Activated T-cell treated with anti-CD3 and anti-CD28 coated beads, Interleukin-2, amount 50 U/mL, for 72 hours (primary cell): ENCODE measurements at regions not wholly inside any gene's neighbourhood (a gene's known extent, or its start where the extent isn't known, plus 50 kb on each side); places are given as distances from the start of the nearest gene placed in this dataset.

ENCODE experiments used
- ATAC-seq, 2 donors: fragments of 150-1000 bp; cut with Tn5 transposase; replicated peaks in 1 of 2; 2 replicates each; pipeline ENCODE4 v1.10.0; 2021; ENCODE audit warnings: moderate library complexity in 2 of 2, mild to moderate bottlenecking in 1 of 2
- DNase-seq, 2 donors: peaks; one replicate each; pipeline ENCODE4 v3.0.0; 2021 to 2022; ENCODE audit warnings: mixed read lengths in 1 of 2
- H3K27ac Mint-ChIP-seq: one replicate; pipeline ENCODE4 v1.8.0; 2022; ENCODE audit warnings: mild to moderate bottlenecking, moderate library complexity, mixed read lengths
- H3K27me3 Mint-ChIP-seq: one replicate; pipeline ENCODE4 v1.8.0; 2022; ENCODE audit warnings: low read depth, mixed read lengths
- H3K36me3 Mint-ChIP-seq, 2 donors: one replicate each; pipeline ENCODE4 v1.8.0; 2022; ENCODE audit warnings: mixed read lengths in 2 of 2, mild to moderate bottlenecking in 1 of 2; ENCODE audit not compliant: insufficient read depth in 2 of 2
- H3K4me1 Mint-ChIP-seq: one replicate; pipeline ENCODE4 v1.8.0; 2022; ENCODE audit warnings: low read depth, mixed read lengths
- H3K4me3 Mint-ChIP-seq, 2 donors: one replicate each; pipeline ENCODE4 v1.8.0; 2022; ENCODE audit warnings: mild to moderate bottlenecking in 2 of 2, mixed read lengths in 2 of 2, moderate library complexity in 2 of 2
- H3K9me3 Mint-ChIP-seq, 2 donors: one replicate each; pipeline ENCODE4 v1.8.0; 2022; ENCODE audit warnings: mixed read lengths in 2 of 2

- H3K9me3 Mint-ChIP-seq = peaks cover 0 to 1% of the 10 kb centered on the region in 2 donors
- DNase-seq = peak; percentile 31 to 51
- H3K4me3 Mint-ChIP-seq = peak overlapping the region in 1 of 2 donors; percentile 40
- peaks cover 59% of the 10 kb centered on the region for H3K27me3 Mint-ChIP-seq
- peak; percentile 96 to 98 for ATAC-seq
- H3K27ac Mint-ChIP-seq = no peak overlapping the region
- H3K4me1 Mint-ChIP-seq = peaks cover 33% of the 10 kb centered on the region
- peaks cover 3 to 5% of the 10 kb centered on the region in 2 donors for H3K36me3 Mint-ChIP-seq
Observed at GRCh38 chr5:148708854-148709253, 54.5 kb upstream of the HTR4 start.

DNA sequence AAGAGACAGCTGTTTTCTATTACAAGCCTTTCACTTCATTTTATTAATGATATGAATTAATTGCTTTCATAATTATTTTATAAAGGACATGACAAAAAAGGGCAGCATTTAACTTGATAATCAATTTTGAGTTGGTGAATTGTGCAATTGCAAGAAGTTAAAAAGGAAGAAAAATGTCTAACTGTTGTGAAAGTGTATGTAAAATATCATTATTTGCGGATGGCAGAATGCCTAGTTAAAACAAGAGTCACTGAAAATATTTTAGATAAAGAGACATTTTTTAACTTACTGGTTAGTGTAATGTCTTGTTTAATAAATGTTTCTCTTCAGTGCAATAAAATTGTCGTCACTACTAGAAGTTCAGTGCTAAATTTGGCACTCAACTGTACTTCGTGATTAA, 57.6 kb upstream of the HTR4 start:
- Mint-ChIP-seq H3K36me3 (peaks cover 3 to 8% of the 10 kb centered on the region in 2 donors), H3K4me1 (peaks cover 41% of the 10 kb centered on the region), H3K4me3 (no peak overlapping the region), H3K27ac (no peak overlapping the region), H3K27me3 (peaks cover 58% of the 10 kb centered on the region), H3K9me3 (no peaks in the 10 kb centered on the region)
- DNase-seq = no peak
- no peak for ATAC-seq

GRCh38 chr5:148713735-148714508, 59.6 kb upstream of the HTR4 start:
- Mint-ChIP-seq H3K27ac (no peak overlapping the region), H3K4me1 (peaks cover 27% of the 10 kb centered on the region), H3K36me3 (peaks cover 3 to 10% of the 10 kb centered on the region in 2 donors), H3K9me3 (no peaks in the 10 kb centered on the region), H3K4me3 (peak overlapping the region in 1 of 2 donors; percentile 8), H3K27me3 (peaks cover 70% of the 10 kb centered on the region)
- ATAC-seq (peak; percentile 47 to 58), DNase-seq (no peak)

DNA sequence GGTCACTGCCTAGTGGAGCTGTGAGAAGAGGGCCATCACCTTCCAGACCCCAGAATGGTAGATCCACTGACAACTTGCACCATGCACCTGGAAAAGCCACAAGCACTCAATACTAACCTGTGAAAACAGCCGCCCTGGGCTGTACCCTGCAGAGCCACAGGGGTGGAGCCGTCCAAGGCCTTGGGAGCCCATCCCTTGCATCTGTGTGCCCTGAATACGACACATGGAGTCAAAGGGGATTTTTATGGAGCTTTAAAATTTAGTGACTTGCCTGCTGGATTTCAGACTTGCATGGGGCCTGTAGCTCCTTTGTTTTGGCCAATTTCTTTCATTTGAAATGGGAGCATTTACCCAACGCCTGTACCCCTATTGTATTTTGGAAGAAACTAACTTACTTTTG, 62.4 kb upstream of the HTR4 start:
- H3K27ac Mint-ChIP-seq = no peak overlapping the region
- no peak for ATAC-seq

DNA sequence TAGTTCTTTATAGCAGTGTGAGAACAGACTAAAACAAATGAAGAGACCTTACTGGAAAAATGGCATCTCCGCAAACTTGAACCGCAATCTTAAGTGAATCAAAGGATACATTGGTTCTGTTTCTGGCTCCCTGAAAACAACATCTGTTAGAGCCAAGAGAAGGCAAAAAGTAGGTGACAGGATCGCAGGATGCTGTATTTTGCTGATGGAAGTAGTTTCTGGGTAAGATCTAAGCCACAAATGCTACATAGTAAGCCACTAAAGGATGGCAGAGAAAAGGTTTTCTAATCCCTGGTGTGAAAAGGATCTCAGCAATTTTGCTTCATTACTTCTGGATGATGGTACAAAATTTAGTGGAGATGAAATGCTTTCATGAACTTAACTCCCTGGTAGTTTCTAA, 63.3 kb upstream of the HTR4 start:
- H3K4me1 Mint-ChIP-seq = peaks cover 18% of the 10 kb centered on the region
- peaks cover 3 to 7% of the 10 kb centered on the region in 2 donors for H3K36me3 Mint-ChIP-seq
- DNase-seq = no peak
- H3K27ac Mint-ChIP-seq = no peak overlapping the region
- H3K27me3 Mint-ChIP-seq = peaks cover 69% of the 10 kb centered on the region
- H3K4me3 Mint-ChIP-seq = no peak overlapping the region
- no peaks in the 10 kb centered on the region for H3K9me3 Mint-ChIP-seq
- no peak for ATAC-seq

More for the DNA sequence above, 62.4 kb upstream of the HTR4 start:
- Mint-ChIP-seq H3K27me3 (peaks cover 75% of the 10 kb centered on the region), H3K4me1 (peaks cover 18% of the 10 kb centered on the region), H3K9me3 (no peaks in the 10 kb centered on the region), H3K4me3 (no peak overlapping the region), H3K36me3 (peaks cover 3 to 7% of the 10 kb centered on the region in 2 donors)
- no peak for DNase-seq

DNA sequence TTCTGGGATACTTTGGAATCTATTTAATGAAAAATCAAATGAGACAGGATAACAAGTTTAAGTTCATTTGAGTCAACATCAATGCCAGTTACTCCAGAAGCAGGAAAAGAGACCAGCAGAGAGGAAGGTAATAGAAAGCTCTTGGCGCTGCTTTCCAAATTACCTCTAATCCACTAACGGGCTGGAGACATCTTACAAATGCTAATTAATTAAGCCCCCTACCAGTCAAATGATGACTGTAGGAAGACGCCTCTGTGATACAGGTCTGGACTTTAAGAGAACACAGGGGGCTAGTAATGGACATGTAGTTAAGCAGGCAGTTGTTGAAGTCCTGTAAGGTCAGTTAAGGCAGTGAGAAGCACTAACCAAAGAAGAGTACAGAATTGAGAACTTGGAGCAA, 65.3 kb upstream of the HTR4 start:
- Mint-ChIP-seq H3K27me3 (peaks cover 82% of the 10 kb centered on the region), H3K9me3 (no peaks in the 10 kb centered on the region), H3K36me3 (peaks cover 3 to 7% of the 10 kb centered on the region in 2 donors), H3K4me3 (no peak overlapping the region), H3K27ac (no peak overlapping the region), H3K4me1 (peaks cover 8% of the 10 kb centered on the region)
- DNase-seq = no peak
- ATAC-seq = no peak

DNA sequence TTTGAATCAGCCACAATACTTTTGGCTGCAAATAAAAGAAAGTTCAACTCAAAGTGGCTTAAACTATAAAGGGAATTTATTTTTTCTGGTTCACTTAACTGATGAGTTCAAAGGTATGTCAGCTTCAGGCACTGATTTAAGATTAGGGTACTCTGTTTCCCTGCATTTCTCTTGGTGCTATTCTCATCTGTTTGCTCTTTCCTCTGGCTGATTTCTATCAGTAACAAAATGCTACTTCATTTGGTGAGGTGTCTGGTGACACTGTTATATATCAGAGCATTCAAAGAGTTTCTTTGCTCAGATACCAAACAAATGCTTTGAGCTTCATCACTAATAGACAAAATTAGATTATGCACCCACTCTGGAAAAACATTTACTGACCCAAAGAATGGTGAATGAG, 65.9 kb upstream of the HTR4 start:
- no peak overlapping the region for H3K4me3 Mint-ChIP-seq

DNA sequence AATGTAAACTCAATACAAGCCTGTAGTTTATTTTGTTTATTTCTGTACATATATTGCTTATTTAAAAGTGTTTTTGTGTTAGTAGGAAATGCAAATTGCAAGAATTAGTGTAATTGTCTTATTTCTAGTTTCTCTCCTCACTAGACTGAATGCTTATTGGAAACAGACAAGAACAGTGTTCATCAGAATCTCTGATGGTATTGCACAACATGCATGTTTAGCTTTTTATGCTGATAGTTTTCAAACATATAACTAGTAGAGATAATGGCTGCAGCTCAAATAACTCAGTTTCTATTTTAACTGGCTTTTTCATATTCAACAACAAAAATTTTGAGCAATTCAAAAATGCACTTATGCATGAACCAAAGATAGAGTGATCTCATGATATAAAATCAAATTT, 68.8 kb upstream of the HTR4 start:
- no peak for ATAC-seq
- Mint-ChIP-seq H3K36me3 (no peaks in the 10 kb centered on the region), H3K9me3 (no peaks in the 10 kb centered on the region), H3K4me3 (no peak overlapping the region), H3K27ac (no peak overlapping the region), H3K4me1 (no peaks in the 10 kb centered on the region), H3K27me3 (peaks cover 58% of the 10 kb centered on the region)
- no peak for DNase-seq

More for the DNA sequence above, 65.9 kb upstream of the HTR4 start:
- no peaks in the 10 kb centered on the region for H3K9me3 Mint-ChIP-seq
- H3K36me3 Mint-ChIP-seq = peaks cover 1 to 2% of the 10 kb centered on the region in 2 donors
- no peak overlapping the region for H3K27ac Mint-ChIP-seq
- peaks cover 82% of the 10 kb centered on the region for H3K27me3 Mint-ChIP-seq
- DNase-seq (no peak), ATAC-seq (no peak)
- H3K4me1 Mint-ChIP-seq = peaks cover 2% of the 10 kb centered on the region

DNA sequence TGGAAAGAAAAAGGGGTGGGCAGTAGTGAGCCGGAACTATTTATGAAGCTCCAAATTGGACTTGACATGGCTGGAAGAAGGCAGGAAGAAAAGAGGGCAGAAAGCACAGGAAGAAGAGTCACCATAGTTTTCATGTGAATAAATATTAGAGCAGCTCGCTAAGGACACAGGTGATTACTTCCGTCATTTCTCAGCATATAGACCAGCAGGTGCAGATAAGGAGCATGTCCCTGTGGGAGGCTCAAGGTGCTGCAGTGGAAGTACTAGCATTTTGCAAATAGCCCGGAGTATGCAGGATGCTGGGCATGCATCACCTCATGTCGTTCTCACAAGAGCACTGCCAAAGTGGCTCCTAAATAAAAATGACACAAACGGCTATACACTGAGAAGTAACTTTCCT, 71.3 kb upstream of the HTR4 start:
- Mint-ChIP-seq H3K36me3 (no peaks in the 10 kb centered on the region), H3K4me1 (no peaks in the 10 kb centered on the region), H3K27me3 (peaks cover 38% of the 10 kb centered on the region), H3K4me3 (no peak overlapping the region), H3K9me3 (no peaks in the 10 kb centered on the region), H3K27ac (no peak overlapping the region)
- DNase-seq = no peak
- no peak for ATAC-seq

DNA sequence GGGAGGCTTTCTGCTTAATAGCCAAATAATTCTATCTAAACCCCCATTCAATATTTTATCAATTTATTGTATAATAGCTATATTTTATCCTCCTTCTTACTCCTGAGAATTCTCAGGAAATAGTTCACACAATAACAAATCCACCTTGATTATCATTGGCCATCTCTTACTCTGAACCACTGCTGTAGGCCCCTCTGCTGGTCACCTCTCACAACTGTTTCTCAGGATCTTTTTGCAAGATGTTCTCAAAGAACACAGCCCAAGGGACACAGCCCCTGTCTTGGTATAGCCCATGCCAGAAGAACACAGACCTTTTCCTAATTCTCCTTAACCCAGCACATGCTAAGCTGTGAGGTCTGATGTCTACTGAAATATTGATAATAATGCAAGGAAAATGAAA, 74.9 kb upstream of the HTR4 start:
- no peak for ATAC-seq
- DNase-seq = no peak
- Mint-ChIP-seq H3K27me3 (peaks cover 24% of the 10 kb centered on the region), H3K36me3 (no peaks in the 10 kb centered on the region), H3K27ac (no peak overlapping the region), H3K4me1 (no peaks in the 10 kb centered on the region), H3K9me3 (no peaks in the 10 kb centered on the region), H3K4me3 (no peak overlapping the region)

GRCh38 chr5:148730270-148730669, 75.9 kb upstream of the HTR4 start:
- Mint-ChIP-seq H3K9me3 (no peaks in the 10 kb centered on the region), H3K36me3 (no peaks in the 10 kb centered on the region), H3K27ac (no peak overlapping the region), H3K4me3 (no peak overlapping the region), H3K4me1 (no peaks in the 10 kb centered on the region), H3K27me3 (peaks cover 17% of the 10 kb centered on the region)
- DNase-seq (no peak), ATAC-seq (no peak)

DNA sequence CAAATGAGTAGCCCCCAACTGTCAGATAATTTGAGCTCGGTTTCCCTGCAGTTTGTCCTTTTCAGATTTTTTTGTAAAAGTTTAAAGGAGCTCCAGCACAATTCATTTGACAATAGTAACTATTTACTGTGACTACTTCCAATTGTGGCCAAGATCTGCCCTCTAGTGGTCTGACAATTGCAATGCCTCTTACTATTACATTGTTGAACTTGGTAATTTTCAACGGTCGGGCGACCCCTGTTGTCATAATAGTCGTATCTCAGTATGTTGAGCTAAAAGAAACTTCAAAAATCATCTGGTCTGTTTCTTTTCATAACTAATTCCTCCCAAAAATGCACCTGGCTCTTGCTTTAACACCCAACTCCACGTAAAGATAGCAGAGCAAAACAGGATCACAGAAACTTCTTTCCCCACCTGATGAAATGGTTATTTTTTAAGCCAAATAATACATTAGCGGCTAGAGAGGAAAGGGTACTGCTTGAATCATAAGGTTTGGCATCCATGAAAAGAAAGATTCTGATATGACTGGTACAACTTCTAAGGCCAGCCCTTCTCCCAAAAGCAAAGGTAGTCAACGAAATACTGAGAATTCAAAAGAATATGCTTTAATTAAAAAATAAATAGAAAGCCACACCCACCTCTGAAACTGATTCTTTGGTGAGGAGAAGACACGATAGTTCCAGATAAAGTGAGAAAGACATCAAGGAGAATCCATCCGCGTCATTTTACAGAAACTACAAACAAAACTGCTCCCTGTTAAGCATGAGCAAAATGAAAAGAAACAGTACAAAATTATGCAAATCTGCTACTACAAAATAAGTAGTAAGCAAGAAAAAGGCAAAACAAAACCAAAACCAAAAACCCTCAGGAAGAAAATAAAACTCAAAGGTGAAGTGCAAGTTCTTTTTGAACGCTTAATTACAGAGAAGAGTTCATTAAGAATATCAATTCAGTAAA, 76.9 kb upstream of the HTR4 start:
- H3K9me3 Mint-ChIP-seq = no peaks in the 10 kb centered on the region
- peaks cover 17% of the 10 kb centered on the region for H3K27me3 Mint-ChIP-seq
- no peaks in the 10 kb centered on the region for H3K4me1 Mint-ChIP-seq
- DNase-seq (peak; percentile 72 to 76), ATAC-seq (peak; percentile 90 to 93)
- H3K36me3 Mint-ChIP-seq = no peaks in the 10 kb centered on the region
- H3K4me3 Mint-ChIP-seq = peak overlapping the region in 1 of 2 donors; percentile 74
- peak overlapping the region; percentile 71 for H3K27ac Mint-ChIP-seq

DNA sequence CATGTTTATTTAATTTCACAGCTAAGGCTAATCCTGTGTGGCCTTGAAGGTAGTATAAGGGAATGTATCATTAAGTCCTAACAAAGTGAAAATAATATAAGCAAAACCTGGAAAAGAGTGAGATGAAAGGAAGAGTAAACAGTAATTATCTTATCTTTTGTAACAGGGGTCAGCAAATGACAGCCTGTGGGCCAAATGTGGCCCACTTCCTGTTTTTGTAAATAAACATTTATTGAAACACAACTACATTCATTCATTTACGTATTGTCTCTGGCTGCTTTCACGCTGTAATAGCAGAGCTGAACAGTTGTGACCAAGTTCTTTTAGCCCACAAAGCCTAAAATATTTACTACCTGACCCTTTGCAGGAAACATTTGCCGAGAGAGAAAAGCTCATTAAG, 78.4 kb upstream of the HTR4 start:
- Mint-ChIP-seq H3K27me3 (peaks cover 21% of the 10 kb centered on the region), H3K9me3 (no peaks in the 10 kb centered on the region), H3K4me3 (no peak overlapping the region), H3K4me1 (no peaks in the 10 kb centered on the region), H3K36me3 (no peaks in the 10 kb centered on the region), H3K27ac (no peak overlapping the region)
- no peak for ATAC-seq
- DNase-seq = no peak
